T-helper 2 cell (primary cell): ENCODE measurements at regions not wholly inside any gene's neighbourhood (a gene's known extent, or its start where the extent isn't known, plus 50 kb on each side); places are given as distances from the start of the nearest gene placed in this dataset.

Source experiments
- DNase-seq, 5 experiments: peaks; one replicate each; pipeline versions ENCODE4 v3.0.0 to v3.0.0-alpha.2; 2012 to 2022

- DNase-seq: no peak
These were observed 138.8 kb downstream of the GABRG1 start for GRCh38 chr4:45985038-45985437.

- DNase-seq: no peak
These were observed 152.7 kb downstream of the GABRG1 start for GRCh38 chr4:45971108-45971507.

GRCh38 chr4:45957353-45957752 is 166.5 kb downstream of the GABRG1 start:
- DNase-seq: no peak

GRCh38 chr4:45954276-45954675 is 169.6 kb downstream of the GABRG1 start:
- no peak for DNase-seq

- DNase-seq: no peak
These were observed 172.7 kb downstream of the GABRG1 start for GRCh38 chr4:45951153-45951552.

GRCh38 chr4:45946699-45947098 is 177.2 kb downstream of the GABRG1 start:
- DNase-seq: no peak

GRCh38 chr4:45944000-45944399 is 179.9 kb downstream of the GABRG1 start:
- DNase-seq: no peak

GRCh38 chr4:45939056-45939455 is 184.8 kb downstream of the GABRG1 start:
- DNase-seq: no peak

GRCh38 chr4:45931154-45931553 is 192.7 kb downstream of the GABRG1 start:
- DNase-seq: no peak

- no peak for DNase-seq
These were observed 196.2 kb downstream of the GABRG1 start for GRCh38 chr4:45927641-45928040.

- no peak for DNase-seq
These were observed 198.0 kb downstream of the GABRG1 start for GRCh38 chr4:45925809-45926208.

GRCh38 chr4:45920861-45921260 is 203.0 kb downstream of the GABRG1 start:
- DNase-seq: no peak

- no peak for DNase-seq
These were observed 213.3 kb downstream of the GABRG1 start for GRCh38 chr4:45910511-45910910.

GRCh38 chr4:45897946-45898585 is 225.8 kb downstream of the GABRG1 start:
- no peak for DNase-seq

- no peak for DNase-seq
These were observed 240.4 kb downstream of the GABRG1 start for GRCh38 chr4:45883421-45883820.

- DNase-seq: no peak
These were observed 247.5 kb downstream of the GABRG1 start for GRCh38 chr4:45876235-45876890.

- DNase-seq: no peak
These were observed 254.7 kb downstream of the GABRG1 start for GRCh38 chr4:45869184-45869583.

GRCh38 chr4:45865781-45866180 is 258.1 kb downstream of the GABRG1 start:
- DNase-seq: no peak

GRCh38 chr4:45855857-45856256 is 268.0 kb downstream of the GABRG1 start:
- no peak for DNase-seq

GRCh38 chr4:45846016-45846415 is 277.8 kb downstream of the GABRG1 start:
- no peak for DNase-seq

- no peak for DNase-seq
These were observed 282.1 kb downstream of the GABRG1 start for GRCh38 chr4:45841791-45842190.

GRCh38 chr4:45831692-45832091 is 292.2 kb downstream of the GABRG1 start:
- DNase-seq: no peak

- no peak for DNase-seq
These were observed 319.9 kb downstream of the GABRG1 start for GRCh38 chr4:45803994-45804393.

GRCh38 chr4:45795135-45795534 is 328.7 kb downstream of the GABRG1 start:
- no peak for DNase-seq

- no peak for DNase-seq
These were observed 345.3 kb downstream of the GABRG1 start for GRCh38 chr4:45778514-45778913.
